Inflammatory macrophage treated with lipopolysaccharide for 4 hours (primary cell): ENCODE measurements at regions not wholly inside any gene's neighbourhood (a gene's known extent, or its start where the extent isn't known, plus 50 kb on each side); places are given as distances from the start of the nearest gene placed in this dataset.
A peak's percentile ranks its signal among the peaks of the same experiment; 100 is the strongest.

Experiments
- DNase-seq: peaks from one replicate; pipeline ENCODE4 v3.0.0-alpha.2; 2020

DNA sequence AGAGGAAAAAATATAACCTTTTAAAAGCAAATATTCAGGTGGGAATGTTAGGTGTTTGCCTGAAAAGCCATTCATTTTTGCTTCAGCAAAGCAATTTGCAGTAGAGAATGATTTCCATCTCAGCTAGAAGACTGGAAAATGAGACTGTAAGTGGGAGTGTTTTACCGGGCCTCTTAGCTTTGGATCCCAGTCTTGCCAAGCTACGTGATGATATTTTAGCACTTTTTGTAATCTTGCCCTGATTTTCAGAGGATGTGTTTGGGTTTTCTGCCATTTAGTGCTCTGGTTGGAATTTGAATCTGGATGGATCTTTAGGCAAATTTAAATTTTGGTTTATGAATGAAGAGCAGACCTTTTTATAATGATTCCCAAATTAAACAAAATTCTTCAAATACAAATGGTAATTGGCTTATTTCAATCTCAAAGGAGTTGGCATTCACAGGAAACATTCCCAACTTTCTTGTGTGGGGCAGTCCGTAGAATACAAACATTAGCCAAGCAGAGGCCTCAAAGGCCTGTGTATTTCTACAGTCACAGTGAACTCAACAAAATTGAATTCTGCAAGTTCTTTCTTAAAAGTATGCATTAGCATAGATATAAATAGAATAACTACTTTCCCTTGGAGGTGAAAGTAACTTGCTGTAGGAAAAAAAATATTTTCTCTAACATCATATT, 646.4 kb downstream of the CDY2B start:
- DNase-seq = no peak

GRCh38 chrY:17231994-17232393, 648.0 kb downstream of the CDY2B start:
- DNase-seq = no peak

GRCh38 chrY:17223502-17223901, 656.5 kb downstream of the CDY2B start:
- DNase-seq = no peak

- DNase-seq = no peak
These were observed 677.6 kb downstream of the CDY2B start for GRCh38 chrY:17202395-17202794.

GRCh38 chrY:17184299-17184698, 695.7 kb downstream of the CDY2B start:
- DNase-seq = no peak

- no peak for DNase-seq
These were observed 713.1 kb downstream of the CDY2B start for GRCh38 chrY:17166881-17167280.

DNA sequence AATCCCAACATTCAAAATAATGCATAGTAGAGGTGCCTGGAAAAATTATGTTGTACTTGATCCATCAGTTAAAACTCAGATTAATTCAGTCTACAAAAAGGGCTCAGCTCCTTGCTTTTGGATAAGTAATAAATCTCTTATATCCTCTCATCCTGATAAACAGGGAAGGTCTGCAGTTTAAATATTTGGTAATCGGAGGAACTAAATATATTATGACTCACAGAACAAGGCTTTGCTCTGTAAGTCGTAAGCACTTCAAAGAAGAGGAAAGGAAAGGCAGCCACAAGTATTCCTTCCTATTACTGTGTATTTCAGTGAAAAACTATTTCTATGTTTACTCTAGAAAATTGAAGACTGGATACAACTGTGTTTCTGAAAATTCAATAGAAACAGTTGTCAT, 757.9 kb downstream of the CDY2B start:
- DNase-seq = no peak

- no peak for DNase-seq
These were observed 794.7 kb downstream of the CDY2B start for GRCh38 chrY:17085303-17085702.

DNA sequence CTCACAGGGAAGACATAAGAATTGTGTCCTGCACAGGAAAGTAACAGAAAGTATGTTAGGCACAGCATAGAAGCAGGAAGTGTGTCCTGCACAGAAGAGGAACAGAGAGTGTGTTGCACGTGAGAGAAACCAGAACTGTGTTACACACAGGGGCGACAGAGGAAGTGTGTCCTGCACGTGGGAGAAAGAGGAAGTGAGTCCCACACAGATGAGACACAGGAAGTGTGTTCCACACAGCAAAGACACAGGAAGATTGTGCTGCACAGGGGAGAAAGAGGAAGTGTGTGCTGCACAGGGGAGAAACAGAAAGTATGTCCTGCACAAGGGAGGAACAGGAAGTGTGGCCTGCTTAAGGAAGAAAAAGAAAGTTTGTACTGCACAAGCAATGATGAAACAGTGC, 800.1 kb downstream of the CDY2B start:
- no peak for DNase-seq

- DNase-seq = no peak
These were observed 812.7 kb downstream of the CDY2B start for GRCh38 chrY:17067307-17067706.

DNA sequence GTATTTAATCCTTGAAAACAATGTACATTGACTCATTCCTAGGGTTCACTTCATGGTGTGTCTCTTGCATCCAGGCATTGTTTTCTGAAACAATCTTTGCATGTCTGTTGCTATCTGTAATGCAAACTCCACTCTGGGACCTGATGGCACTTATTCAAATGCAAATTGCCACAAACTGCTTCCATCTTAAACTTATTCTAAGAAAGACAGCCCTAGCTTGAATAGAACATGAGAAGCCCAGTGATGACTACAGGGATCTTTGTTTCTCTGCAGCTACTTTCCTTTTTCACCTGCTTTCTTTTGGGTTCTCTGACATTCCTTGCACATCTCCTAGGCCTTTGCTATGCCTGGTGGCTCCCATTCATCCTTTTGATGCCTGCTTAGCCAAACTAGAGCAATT, 827.0 kb downstream of the CDY2B start:
- no peak for DNase-seq

DNA sequence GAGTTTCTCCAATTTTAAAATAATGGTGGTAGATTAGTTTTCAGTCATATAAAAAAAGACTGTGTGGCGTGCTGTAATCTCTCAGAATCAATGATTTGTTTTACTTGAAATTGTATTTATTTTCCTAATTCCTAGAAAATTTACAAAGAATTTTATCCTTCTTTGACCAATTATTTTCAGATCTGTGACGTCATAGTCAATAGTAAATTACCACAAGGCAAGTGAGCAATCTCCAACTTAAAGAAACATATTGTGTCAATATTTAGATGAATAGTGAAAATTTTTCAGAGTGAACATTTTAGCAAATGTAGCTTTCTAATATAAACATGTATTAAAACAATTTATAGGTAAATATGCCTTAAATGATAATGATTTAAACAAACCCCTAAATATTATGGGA, 829.6 kb downstream of the CDY2B start:
- no peak for DNase-seq

DNA sequence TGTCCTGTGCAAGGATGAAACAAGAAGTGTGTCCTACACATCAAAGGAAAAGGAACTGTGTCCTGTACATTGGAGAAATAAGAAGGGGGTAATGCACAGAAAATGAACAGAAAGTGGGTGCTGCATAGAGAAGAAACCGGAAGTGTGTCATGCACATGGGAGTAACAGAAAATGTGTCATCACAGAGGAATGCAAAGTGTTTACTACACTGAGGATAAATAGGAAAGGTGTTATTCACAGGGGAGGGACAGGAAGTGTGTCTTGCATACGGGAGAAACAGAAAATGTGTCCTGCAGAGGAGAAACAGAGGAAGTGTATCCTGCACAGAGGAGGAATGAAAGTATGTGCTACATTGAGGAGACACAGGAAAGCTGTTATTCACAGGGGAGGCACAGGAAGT, 834.9 kb downstream of the CDY2B start:
- no peak for DNase-seq

DNA sequence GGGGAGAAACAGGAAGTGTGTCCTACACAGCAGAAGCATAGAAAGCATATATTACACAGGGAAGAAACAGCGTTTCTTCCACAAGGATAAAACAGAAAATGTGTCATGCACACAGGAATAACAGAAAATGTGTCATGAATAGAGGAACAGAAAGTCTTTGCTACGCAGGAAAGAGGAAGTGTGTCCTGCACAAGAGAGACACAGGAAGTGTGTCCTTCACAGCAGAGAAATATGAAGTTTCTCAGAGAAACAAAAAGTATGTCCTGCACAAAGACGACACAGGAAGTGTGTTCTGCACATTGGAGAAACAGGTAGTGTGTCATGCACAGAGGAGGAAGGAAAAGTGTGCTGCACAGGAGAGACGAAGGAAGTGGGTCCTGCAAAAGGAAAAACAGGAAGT, 835.3 kb downstream of the CDY2B start:
- no peak for DNase-seq

- DNase-seq = peak; percentile 3
These were observed 835.7 kb downstream of the CDY2B start for GRCh38 chrY:17044272-17044671.

DNA sequence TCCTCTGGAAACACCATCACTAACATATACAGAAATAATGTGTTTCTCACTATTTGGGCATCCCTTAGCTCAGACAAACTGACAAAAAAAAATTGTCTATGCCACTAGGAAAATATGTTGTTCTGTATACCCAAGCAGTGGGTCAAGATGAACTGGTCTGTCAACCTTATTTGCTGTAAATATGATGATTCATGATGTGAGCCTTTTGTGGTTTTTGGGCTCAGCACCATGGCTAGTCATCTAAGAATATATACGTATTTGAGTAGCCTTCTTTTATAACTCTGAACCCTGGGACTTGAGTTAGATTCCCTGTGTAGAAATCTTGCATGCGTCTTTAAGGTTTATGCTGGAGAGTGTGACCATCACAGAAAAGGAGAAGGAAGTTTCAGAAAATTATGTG, 841.6 kb downstream of the CDY2B start:
- no peak for DNase-seq

DNA sequence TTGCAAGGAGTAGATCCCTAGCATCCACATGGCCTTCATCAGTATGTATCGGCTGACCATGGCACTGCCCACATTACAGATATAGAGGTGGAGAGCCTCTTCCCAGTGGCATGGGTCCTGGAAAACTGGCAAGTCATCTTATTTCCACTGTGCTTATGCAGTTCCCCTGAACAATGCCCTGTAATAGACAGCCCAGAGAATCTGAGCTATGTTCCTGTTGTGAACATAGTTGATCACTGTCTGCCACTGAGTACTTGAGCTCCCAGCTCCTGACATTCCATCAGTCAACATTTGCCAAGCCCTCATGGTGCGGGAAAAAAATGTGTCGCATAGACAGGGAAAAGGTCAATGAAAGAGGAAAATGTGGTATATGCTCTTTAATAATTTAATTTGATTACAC, 861.9 kb downstream of the CDY2B start:
- no peak for DNase-seq

GRCh38 chrY:16993551-16993950, 886.5 kb downstream of the CDY2B start:
- DNase-seq = no peak

DNA sequence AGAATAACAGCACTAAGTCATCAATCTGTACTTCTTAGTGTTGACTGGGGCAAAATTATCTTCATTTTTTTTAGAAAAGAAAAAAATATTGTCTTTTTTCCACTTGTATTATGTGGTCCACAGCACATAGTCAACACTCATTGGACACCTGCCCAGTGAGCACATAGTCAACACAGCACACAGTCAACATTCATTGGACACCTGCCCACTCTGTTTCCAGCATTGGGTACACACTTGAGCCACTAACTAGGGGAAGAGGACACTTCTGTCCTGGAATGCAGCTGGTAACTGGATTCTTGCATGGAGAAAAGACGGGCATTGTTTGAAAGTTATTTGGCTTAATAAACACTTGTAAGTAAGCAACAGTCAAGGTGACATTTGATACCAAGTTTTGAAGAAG, 898.2 kb downstream of the CDY2B start:
- no peak for DNase-seq

DNA sequence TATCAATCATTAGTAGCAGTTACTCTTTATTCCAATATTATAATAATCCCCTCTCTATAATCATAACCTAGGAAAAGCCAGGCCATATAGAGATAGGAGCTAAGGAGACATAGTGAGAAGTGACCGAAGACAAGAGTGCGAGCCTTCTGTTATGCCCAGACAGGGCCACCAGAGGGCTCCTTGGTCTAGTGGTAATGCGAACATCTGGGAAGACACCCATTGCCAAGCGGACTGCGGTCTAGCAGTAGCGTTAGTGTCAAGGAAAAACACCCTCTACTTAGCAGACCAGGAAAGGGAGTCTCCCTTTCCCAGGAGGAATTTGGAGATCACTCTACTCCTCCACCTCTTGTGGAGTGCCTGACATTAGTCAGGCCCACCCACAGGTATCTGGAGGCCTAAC, 920.9 kb downstream of the CDY2B start:
- no peak for DNase-seq

- DNase-seq = no peak
These were observed 932.8 kb downstream of the CDY2B start for GRCh38 chrY:16947221-16947620.
